HG02870 (cell line): ENCODE measurements at regions not wholly inside any gene's neighbourhood (a gene's known extent, or its start where the extent isn't known, plus 50 kb on each side); places are given as distances from the start of the nearest gene placed in this dataset.

Experiments
- ATAC-seq: cut with Tn5 transposase; IDR thresholded peaks from one replicate; pipeline ENCODE4 v1.9.1; 2021; ENCODE audit warnings: mild to moderate bottlenecking, moderate library complexity; ENCODE audit not compliant: unreplicated experiment

DNA sequence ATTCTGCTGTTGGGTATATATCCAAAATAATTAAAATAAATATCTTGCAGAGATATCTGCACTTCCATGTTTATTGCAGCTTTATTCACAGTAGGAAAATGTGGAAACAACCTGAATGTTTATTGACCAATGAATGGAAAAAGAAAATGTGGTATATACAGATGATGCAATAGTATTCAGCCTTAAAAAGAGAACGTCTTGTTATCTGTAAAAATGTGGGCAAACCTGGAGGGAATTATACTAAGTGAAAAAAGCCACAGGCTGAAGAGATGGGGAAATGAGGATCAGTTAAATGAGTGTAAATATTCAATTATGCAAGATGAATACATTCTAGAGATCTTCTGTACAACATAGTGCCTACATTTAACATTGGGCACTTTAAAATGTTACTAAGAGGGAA is 766.1 kb upstream of the IGFBP3 start:
- no peak for ATAC-seq

DNA sequence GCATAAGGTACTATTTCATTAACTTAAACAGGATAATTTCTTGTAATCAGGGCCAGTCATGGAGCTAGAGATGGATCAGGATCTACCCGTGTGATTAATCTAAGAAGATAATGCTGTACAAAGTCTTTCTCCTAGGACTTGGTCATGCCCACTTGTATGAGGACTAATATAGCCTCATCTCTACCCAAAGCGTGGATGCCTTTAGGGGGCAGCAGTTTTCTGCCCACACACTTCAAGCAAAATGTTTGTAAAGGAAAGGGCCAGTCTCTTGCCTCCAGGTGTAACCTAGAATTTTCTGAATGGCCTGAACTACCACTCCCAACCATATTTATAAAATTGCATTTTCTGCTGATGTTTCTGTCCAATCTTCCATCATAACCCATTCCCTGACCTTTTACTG is 764.0 kb upstream of the IGFBP3 start:
- ATAC-seq, result no peak

DNA sequence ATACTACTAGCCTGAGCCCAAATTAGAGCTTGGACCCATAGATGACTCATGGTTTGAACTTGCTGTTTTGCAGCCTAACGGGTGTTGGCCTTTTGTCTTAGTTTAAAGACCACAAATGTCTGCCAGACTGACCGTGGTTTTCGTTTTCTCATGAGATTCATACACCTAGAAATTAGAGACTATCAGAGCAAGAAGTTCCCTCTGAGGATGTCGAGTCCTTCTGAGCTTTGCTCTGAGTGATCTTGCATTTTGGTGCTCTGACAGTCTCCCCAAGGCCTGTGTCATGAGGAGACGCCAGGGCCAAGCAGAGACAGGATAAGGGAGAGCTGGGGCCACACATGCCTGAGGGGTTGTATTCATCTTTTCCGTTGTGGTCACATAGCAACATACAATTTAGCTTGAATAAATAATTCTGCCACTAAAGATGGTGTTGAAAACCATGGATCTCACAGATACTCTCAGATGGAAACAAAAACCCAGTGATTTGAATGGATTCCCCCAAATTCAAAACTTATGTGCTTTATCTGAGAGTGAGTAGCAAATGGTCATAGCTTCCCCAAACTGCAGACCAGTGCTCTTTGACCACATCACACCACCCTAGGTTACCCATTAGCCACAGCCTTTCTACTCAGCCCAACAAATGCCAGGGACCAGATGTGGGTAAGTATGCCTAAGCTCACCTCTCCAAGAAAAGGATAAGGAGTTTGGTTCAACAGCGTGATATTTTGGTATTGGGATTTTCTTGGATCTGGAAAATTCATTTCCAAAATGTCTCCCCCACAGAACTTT is 762.0 kb upstream of the IGFBP3 start:
- ATAC-seq, result no peak

DNA sequence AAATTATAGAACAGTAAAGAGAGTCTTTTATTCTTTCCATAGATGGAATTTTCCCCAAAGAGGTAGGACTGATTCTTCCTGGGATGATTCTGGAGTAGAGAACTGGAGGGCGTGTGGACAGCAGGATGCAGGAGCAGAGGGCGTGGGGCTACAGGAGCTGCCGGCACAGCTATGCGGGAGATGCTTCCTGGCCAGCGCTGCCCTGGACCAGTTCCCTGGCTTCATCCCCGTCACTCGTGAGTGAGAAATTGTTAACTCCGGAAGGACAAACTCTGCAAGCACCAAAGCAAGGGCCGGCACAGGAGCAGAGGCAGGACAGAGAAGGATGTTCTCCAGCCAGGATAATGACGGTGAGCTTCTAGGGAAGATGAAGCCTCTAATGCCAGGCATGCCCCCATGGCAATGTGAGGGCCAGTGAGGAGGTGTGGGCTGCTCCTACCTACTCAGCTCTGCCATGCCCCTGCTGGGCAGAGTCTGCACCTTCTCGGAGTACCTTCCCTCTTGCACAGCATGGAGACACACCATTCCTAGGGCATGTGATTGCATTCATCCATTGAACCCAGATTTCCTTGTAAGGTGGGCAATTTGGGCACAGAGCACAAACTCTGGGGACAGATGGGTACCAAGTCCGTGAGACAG is 760.9 kb upstream of the IGFBP3 start:
- no peak for ATAC-seq

DNA sequence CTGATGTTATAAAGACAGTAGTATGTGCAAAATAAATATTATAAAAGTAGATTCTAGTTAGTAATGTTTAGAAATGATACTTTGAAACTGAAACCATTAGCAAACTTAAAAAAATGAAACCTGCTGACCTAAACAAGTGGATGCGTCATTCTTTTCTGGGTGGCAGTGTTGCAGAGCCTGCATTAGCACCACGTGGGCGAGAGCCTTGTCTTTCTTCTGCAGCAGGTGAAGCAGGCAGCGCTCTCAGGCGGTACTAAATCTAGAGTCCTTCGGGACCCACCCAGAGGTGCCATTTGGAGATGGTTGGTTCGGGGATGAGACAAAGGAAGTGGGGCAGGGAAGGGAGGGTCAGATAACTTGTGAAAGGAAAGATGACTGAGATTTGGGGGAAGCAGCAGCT is 759.1 kb upstream of the IGFBP3 start:
- ATAC-seq, result no peak

DNA sequence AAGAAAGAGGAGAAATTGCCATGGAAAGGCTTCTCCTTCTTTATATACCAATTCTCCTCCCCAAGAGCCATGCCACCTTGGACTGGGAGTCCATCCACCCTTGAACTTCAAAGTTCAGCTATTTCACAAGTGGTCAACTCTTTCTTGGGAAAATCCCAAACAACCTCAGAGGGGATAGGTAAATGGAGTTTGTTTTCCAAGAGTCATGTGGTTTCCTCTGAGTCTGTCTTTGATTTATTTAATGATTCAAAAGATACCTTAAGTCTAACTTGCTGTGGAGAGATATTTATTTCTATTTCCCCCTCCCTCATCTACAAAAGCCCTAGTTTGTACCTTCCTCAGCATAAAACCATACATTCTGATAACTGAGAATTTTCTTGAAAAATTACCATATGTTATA is 758.6 kb upstream of the IGFBP3 start:
- no peak for ATAC-seq

DNA sequence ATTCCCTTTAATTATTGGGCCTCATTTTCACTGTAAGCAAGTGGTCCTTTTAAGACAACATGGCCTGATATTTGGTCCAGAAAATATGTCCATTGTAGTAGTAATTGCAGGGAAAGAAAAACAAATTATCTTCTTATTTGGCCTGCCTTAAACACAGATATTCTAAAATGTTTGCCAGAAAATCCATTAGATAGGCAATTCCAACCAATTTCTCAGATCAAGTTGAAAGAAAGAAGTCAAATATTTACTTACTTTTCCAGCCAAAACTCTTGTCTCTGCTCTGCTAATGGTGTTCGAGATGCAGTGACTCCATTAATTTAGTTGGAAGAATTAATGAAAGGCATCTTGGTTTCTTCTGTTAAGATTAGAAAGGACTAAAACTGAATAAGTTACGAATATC is 757.3 kb upstream of the IGFBP3 start:
- ATAC-seq, result no peak

DNA sequence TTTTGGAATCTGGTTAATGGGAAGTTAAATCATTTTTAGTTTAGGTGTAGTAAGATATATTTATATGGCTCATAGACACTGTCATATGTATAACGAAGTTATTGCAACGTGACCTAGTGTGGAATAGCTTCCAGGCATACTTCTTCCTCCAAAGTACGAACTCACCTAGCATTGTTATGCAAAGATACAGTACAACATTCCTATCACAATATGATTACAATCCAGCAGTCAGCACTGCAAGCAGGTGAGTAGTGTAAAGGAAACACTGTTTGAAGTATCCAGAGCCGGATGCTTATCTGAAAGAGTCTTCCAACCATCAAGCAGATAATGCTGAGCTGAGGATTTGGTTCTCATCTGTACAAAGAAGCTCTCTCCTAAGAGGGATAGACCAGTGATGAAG is 754.4 kb upstream of the IGFBP3 start:
- ATAC-seq, result no peak

DNA sequence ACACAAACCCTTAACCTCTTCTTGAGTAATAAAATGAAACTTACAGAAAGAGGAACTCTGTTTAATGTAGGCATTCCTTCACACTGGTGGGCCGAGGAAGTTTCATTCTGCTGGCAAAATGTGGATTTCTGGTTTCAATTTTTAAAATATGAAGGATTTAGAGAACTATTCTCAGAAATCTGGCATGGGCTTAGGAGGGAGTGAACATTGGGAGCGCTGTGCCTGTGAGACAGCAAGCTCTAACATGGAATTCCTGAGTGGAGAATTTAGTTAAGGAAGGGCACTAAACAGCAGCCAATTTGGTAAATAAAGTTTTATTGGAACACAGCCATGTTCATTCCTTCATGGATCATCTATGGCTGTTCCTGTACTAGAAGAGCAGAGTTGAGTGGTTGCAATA is 751.8 kb upstream of the IGFBP3 start:
- no peak for ATAC-seq

DNA sequence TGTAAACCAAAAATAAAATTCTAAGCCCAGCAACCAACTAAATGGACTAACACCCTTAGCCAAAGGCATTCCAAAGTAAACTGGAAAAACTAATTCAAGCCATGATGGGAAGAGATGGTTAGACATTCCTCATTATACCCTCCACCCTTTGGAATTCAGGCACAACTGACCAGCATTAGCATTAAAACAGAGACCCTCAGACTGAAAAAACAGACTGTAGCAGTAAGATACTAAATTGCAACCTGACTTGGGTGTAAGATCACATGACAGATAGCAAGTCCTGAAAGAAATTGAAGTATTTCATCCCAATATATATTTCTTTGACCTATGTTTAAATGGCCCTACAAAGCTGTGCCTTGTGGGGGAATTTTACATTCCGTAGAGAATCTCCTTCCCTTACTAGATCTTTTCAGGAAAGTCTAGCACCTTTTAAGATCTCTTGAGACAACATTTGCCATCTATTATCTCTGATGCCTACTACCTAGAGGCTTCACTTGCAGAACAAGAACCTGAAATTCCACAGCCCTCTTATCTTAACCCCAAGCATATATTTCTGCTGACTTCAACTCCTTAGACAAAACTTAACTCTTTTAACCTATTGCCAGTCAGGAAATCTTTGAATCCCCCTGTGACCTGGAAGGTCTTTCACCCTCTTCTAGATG is 750.2 kb upstream of the IGFBP3 start:
- ATAC-seq, result no peak

DNA sequence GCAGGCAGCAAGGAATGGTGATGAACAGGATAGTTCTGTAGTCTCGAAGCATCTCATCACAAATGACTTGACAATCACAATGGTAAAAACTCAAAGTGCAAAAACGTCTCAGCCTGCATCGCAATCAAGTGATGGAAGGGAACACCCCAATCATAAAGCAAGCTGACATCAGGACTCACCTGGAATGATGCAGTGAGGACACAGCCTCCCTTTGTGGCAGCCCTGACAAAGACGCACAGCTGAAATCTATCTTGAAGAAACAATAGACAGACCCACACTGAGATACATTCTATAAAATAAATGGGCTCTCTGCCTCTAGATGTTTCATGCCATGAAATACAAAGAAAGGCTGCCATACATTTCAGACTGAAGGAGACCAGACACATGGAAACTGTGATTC is 748.0 kb upstream of the IGFBP3 start:
- no peak for ATAC-seq

DNA sequence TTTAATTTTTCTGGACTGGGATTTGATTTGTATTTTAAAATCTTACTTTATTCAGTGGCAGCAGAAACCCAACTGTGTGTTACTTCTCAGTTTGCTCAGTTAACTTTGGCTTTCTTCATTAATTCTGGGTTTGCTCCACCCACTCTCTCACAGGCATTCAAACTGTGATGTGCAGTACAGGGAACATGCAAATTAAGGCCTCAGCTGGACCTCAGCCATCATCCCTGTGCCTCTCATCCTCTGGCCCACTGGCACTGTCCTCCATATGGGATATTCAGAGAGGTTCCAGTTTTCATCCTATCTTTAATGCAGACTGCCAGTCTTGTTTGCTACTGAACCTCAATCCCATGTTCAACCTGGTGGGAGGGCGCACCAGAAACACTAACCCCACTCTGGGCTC is 743.4 kb upstream of the IGFBP3 start:
- ATAC-seq, result no peak

DNA sequence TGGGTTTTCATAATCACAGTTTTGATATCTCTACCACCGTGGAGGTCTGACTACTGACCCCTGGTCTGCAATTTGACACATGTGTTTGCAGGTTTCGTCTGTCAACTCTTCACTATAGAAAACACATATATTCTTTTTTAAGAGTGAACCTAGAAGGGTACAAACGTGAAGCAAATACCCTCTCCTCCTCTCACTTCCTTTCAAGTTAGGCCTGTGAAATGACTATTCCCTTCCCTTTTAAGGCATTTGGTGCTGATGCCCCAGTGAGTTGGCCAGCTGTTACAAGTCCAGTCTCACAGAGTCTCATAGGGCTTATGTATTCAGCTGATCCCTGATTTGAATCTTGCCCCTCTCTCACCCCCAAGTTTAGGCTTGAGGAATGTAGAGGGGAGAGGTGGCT is 742.0 kb upstream of the IGFBP3 start:
- no peak for ATAC-seq

DNA sequence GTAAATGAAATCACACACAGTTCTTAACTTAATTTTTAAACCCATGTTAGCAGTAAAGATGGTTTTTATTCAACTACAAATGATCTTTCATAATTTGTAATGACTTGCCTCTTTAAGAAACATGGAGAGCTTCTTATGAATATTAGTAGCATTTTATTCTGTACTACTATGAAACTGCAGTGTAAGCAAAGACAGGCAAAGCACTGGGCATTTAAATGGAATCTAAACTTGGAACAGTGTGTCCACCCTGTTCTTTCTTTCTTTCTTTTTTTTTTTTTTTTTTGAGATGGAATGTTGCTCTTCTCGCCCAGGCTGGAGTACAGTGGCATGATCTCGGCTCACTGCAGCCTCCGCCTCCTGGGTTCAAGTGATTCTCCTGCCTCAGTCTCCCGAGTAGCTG is 740.4 kb upstream of the IGFBP3 start:
- ATAC-seq, result no peak

DNA sequence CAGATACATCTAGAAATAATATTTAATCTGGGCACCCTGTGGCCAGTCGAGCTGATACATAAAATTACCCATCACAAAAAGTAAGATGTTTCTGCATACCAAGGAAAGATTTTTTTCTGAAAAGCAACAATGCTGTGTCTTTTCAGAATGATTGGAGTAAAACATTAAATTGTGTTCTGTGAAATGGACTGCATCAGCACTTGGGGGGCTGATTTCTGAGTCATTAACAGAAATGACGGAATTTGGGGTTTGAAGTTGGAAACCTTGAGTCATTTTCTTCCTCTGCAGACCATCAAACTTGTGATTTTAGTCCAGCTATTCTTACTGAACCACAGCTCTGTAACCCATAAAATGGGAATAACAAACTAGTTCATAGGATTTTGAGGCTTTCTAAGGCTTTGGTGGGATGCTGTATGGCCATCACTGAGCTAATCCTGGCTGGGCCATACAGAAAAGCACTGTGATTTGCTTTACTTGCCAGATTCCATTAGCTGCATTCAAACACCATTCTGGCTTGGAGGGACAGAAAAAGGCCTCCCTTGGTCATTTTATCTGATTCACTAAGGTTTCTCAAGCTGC is 739.4 kb upstream of the IGFBP3 start:
- no peak for ATAC-seq

DNA sequence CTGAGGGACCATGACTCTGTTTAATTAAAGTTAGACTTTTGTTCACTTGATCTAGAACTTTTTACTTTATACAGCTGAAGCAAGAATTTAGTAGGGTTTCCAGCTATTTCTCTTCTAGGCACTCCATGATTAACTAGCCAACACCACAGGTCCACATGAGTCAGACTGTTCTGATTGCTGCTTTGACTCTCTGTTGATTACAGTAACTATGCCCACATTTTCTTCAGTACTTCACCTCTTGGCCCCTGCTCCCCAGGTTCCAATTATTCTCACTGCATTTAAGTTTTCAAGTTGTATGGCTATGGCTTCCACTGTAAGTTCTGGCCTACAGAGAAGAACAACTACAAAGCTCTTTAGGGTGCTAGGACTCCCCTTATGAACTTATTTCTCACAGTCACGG is 737.2 kb upstream of the IGFBP3 start:
- ATAC-seq, result no peak

DNA sequence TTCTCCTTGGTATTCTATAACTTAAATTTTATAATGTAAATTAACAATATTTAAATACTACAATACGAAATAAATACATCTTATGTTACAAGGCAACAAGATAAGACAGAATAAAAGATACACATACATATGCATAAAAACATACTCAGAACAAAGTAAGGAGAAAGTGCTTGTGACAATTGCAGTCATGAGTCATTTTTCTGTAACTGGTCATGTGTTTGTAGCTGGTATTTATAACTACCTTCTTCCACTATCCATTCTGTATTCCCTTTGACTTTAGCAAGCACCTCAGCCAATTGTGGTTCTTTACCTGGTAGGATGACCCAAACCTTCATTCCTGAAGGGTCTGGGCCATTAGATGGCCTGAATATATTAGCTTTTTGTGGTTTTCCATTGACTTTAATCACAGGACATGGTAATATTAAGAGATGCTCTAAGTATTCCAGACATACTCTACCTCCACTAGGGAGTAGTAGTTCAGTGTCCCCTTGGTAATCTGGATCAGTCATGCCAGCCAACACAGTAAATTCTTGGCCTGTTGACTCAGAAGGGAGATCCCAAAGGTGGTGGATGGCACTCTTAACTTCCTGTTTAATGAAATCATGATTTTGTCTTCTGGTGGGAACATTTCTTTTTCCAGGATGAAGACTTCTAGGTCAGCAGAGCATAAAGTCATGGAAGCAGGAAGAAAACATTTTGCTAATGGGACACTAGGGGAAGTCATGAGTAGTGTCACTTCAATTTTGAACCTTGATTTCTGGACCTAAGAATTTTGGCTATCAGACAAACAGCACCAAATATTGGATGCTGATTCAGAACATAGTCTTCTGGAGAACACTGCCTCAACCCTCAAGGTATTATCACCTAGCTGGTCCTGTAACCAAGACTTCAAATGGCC is 733.7 kb upstream of the IGFBP3 start:
- ATAC-seq, result no peak

DNA sequence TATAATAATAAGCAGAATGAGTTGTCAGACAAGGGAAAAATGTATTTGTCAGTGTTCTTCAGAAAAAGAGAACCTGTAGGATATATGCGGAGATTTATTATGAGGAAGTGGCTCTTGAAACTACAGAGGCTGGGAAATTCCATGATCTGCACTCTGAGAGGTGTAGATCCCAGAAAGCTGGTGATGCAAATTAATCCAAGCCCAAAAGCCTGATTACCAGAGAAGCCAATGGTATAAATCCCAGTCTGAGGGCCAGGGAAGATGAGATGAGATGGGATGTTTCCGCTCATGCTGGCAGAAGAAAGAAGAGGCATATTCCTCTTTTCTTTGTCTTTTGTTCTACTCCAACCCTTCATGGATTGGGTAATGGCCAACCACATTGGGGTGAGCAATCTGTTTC is 732.8 kb upstream of the IGFBP3 start:
- ATAC-seq, result no peak

DNA sequence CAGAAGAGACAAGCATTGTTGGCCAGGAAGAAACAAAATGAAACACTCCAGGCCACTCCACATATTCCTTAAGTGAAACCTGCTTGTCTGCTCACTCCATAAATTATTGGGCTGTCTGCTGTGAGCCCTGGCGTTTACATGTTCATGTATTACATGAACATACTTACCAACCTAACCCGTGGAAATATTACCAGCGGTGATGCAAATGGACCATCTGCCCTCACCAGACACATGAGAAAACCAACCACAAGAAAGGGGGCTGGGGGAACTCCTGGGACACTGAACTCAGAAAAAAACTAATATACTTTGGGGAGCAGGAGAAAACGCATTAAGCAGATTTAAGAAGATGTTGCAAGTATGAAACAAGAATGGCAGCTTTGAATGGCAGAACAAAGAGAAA is 731.2 kb upstream of the IGFBP3 start:
- no peak for ATAC-seq

DNA sequence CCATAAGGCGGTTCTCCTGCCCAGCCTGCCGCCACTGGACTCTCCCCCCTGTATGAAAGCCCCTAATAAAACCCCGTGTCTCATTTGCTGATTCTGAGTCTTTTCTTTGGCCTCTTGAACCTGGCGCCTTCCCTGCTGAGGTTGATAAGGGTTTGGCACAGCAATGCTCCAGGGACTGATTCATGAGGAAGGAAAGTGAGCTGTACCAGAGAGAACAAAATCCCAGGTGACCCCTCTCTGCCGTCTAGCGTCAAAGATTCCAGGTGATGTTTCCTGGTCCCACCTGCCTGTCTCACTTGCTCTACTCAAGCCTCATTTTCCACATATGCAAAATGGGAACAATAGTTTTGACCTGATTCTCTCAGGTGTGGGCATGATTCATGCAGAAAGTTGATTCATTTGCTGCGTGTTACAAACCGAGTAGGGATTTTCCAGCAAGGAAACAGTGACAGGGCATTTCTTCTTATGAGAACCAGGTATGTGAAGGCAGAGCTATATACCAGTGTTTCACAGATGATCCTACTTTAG is 730.6 kb upstream of the IGFBP3 start:
- no peak for ATAC-seq

DNA sequence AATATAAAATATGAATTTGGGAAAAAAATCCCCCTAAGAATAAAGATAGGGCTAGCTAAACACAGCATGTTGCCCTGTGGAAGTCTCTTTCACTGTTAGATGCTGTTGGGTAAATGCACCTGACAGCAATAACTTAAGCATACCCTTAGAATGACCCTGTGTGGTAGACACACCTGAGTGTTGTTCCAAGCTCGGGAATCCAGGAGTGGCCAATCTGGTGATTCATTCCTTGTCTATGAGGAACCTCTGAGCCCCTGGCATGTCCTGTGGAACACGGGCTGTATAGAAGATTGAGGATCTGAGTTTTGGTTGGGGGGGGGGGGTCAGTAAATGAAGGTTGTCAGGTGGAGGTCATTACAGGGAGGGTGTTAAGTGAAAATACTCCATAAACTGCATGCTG is 730.0 kb upstream of the IGFBP3 start:
- ATAC-seq, result no peak
